ENCODE measurements at regions not wholly inside any gene's neighbourhood (a gene's known extent, or its start where the extent isn't known, plus 50 kb on each side); places are given as distances from the start of the nearest gene placed in this dataset.
"Not testable (repeated sequence)": the region's sequence is repeated elsewhere in the genome, so short reads cannot be mapped to it uniquely, and the experiment has no call there.

GRCh38 chr4:128451270-128451905, 163.8 kb upstream of the PGRMC2 start:
- DNase-seq (ENCODE audit: low read depth in 2 of 2) = no peak

- no peak for DNase-seq (ENCODE audit: low read depth in 2 of 2)
Measured at GRCh38 chr4:128450326-128451120, 162.9 kb upstream of the PGRMC2 start.

GRCh38 chr4:128449251-128449650, 161.6 kb upstream of the PGRMC2 start:
- DNase-seq (ENCODE audit: low read depth in 2 of 2) = no peak

- no peak for DNase-seq (ENCODE audit: low read depth in 2 of 2)
Measured at GRCh38 chr4:128444544-128445302, 157.1 kb upstream of the PGRMC2 start.

GRCh38 chr4:128440923-128441322, 153.3 kb upstream of the PGRMC2 start:
- DNase-seq (ENCODE audit: low read depth in 2 of 2) = no peak

GRCh38 chr4:128437023-128437422, 149.4 kb upstream of the PGRMC2 start:
- not testable (repeated sequence) for DNase-seq (ENCODE audit: low read depth in 2 of 2)

- not testable (repeated sequence) for DNase-seq (ENCODE audit: low read depth in 2 of 2)
Measured at GRCh38 chr4:128429023-128429613, 141.5 kb upstream of the PGRMC2 start.

GRCh38 chr4:128428397-128428796, 140.8 kb upstream of the PGRMC2 start:
- DNase-seq (ENCODE audit: low read depth in 2 of 2) = no peak

- no peak for DNase-seq (ENCODE audit: low read depth in 2 of 2)
Measured at GRCh38 chr4:128427832-128428366, 140.3 kb upstream of the PGRMC2 start.

GRCh38 chr4:128424527-128425497, 137.2 kb upstream of the PGRMC2 start:
- DNase-seq (ENCODE audit: low read depth in 2 of 2) = no peak

GRCh38 chr4:128422296-128422695, 134.7 kb upstream of the PGRMC2 start:
- not testable (repeated sequence) for DNase-seq (ENCODE audit: low read depth in 2 of 2)

- no peak for DNase-seq (ENCODE audit: low read depth in 2 of 2)
Measured at GRCh38 chr4:128416921-128417320, 129.3 kb upstream of the PGRMC2 start.

- DNase-seq (ENCODE audit: low read depth in 2 of 2) = no peak
Measured at GRCh38 chr4:128410037-128410436, 122.4 kb upstream of the PGRMC2 start.

GRCh38 chr4:128403586-128403985, 116.0 kb upstream of the PGRMC2 start:
- no peak for DNase-seq (ENCODE audit: low read depth in 2 of 2)

GRCh38 chr4:128394778-128395177, 107.2 kb upstream of the PGRMC2 start:
- DNase-seq (ENCODE audit: low read depth in 2 of 2) = no peak

GRCh38 chr4:128393101-128393704, 105.6 kb upstream of the PGRMC2 start:
- DNase-seq (ENCODE audit: low read depth in 2 of 2) = no peak

- DNase-seq (ENCODE audit: low read depth in 2 of 2) = no peak
Measured at GRCh38 chr4:128390475-128390996, 102.9 kb upstream of the PGRMC2 start.

GRCh38 chr4:128388796-128389195, 101.2 kb upstream of the PGRMC2 start:
- DNase-seq (ENCODE audit: low read depth in 2 of 2) = no peak

- DNase-seq (ENCODE audit: low read depth in 2 of 2) = no peak
Measured at GRCh38 chr4:128388352-128388630, 100.7 kb upstream of the PGRMC2 start.
